Stimulated activated naive CD8-positive, alpha-beta T cell treated with anti-CD3 and anti-CD28 coated beads, Interleukin-15, amount 100 ng/mL, for 72 hours (primary cell): ENCODE measurements at regions not wholly inside any gene's neighbourhood (a gene's known extent, or its start where the extent isn't known, plus 50 kb on each side); places are given as distances from the start of the nearest gene placed in this dataset.

ENCODE experiments used
- ATAC-seq: fragments of 150-1000 bp; cut with Tn5 transposase; 2 replicates; pipeline ENCODE4 v1.10.0; 2021; ENCODE audit warnings: mild to moderate bottlenecking, moderate library complexity
- DNase-seq, 2 donors: peaks; one replicate each; pipeline ENCODE4 v3.0.0; 2021 to 2022
- H3K27ac Mint-ChIP-seq, 2 donors: one replicate each; pipeline ENCODE4 v1.8.0; 2022; ENCODE audit warnings: mild to moderate bottlenecking in 2 of 2, mixed read lengths in 2 of 2, moderate library complexity in 2 of 2
- H3K27me3 Mint-ChIP-seq: one replicate; pipeline ENCODE4 v1.8.0; 2022; ENCODE audit warnings: mixed read lengths
- H3K4me1 Mint-ChIP-seq: one replicate; pipeline ENCODE4 v1.8.0; 2022; ENCODE audit warnings: mild to moderate bottlenecking, mixed read lengths
- H3K4me3 Mint-ChIP-seq, 2 donors: one replicate each; pipeline ENCODE4 v1.8.0; 2022; ENCODE audit warnings: mild to moderate bottlenecking in 2 of 2, mixed read lengths in 2 of 2, moderate library complexity in 1 of 2
- H3K9me3 Mint-ChIP-seq, 2 donors: one replicate each; pipeline ENCODE4 v1.8.0; 2022; ENCODE audit warnings: mixed read lengths in 2 of 2

GRCh38 chr2:144310484-144310883, 209.4 kb downstream of the ZEB2 start:
- H3K4me1 Mint-ChIP-seq: peaks cover 34% of the 10 kb centered on the region
- no peak for ATAC-seq
- peaks cover 33 to 38% of the 10 kb centered on the region in 2 donors for H3K9me3 Mint-ChIP-seq
- DNase-seq: no peak
- no peak overlapping the region for H3K4me3 Mint-ChIP-seq
- H3K27ac Mint-ChIP-seq: no peak overlapping the region
- H3K27me3 Mint-ChIP-seq: no peaks in the 10 kb centered on the region

- ATAC-seq: no peak
- peaks cover 50% of the 10 kb centered on the region for H3K4me1 Mint-ChIP-seq
- no peak for DNase-seq
- H3K4me3 Mint-ChIP-seq: no peak overlapping the region
- H3K27me3 Mint-ChIP-seq: no peaks in the 10 kb centered on the region
- H3K27ac Mint-ChIP-seq: no peak overlapping the region
- H3K9me3 Mint-ChIP-seq: peaks cover 25 to 26% of the 10 kb centered on the region in 2 donors
Measured at GRCh38 chr2:144307711-144308110, 212.2 kb downstream of the ZEB2 start.

- no peaks in the 10 kb centered on the region for H3K9me3 Mint-ChIP-seq
- H3K27me3 Mint-ChIP-seq: no peaks in the 10 kb centered on the region
- ATAC-seq (no peak), DNase-seq (no peak)
- H3K4me3 Mint-ChIP-seq: no peak overlapping the region
- H3K4me1 Mint-ChIP-seq: peaks cover 30% of the 10 kb centered on the region
- no peak overlapping the region for H3K27ac Mint-ChIP-seq
Measured at GRCh38 chr2:144304202-144304601, 215.7 kb downstream of the ZEB2 start.

DNA sequence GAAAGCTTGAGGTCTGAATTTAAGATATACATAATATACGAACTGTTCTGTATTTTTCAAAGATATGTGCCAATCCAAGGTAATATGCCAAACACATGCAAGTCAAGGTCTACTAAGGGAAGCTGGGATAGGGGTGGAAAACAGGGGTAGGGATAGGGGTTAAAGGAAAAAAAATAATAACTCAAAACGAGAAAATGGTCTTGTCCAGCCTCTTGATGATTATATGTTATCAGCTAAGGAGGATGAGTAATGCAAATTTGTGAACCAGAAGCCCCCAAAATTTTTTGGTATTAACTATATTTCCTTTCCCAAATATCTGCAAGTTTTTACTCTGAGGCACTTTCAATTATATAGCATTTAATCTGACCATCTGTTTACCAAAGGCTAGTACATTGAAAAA, 219.3 kb downstream of the ZEB2 start:
- no peak for DNase-seq
- H3K4me1 Mint-ChIP-seq: peaks cover 23% of the 10 kb centered on the region
- no peaks in the 10 kb centered on the region for H3K9me3 Mint-ChIP-seq
- no peaks in the 10 kb centered on the region for H3K27me3 Mint-ChIP-seq
- H3K4me3 Mint-ChIP-seq: no peak overlapping the region
- ATAC-seq: no peak
- H3K27ac Mint-ChIP-seq: no peak overlapping the region

DNA sequence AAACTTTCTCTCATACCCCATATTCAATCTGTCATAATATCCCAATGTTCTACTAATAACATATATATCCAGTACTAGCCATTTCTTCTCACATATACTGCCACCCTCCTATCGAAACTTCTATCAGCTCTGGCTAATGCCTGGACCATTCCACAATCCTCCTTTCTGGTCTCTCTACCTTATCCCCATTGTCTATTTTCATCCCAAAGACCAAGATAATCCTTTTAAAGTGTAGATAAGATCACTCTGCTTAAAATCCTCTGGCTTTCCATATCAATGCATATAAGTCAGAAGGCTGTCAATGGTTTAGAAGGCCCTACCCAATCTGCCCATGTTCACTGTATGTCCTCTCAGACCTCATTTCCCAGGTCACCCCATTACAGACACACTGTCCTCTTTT, 229.6 kb downstream of the ZEB2 start:
- no peak for ATAC-seq
- H3K27ac Mint-ChIP-seq: no peak overlapping the region
- peaks cover 6% of the 10 kb centered on the region for H3K4me1 Mint-ChIP-seq
- H3K27me3 Mint-ChIP-seq: no peaks in the 10 kb centered on the region
- DNase-seq: no peak
- peaks cover 6 to 21% of the 10 kb centered on the region in 2 donors for H3K9me3 Mint-ChIP-seq
- H3K4me3 Mint-ChIP-seq: no peak overlapping the region

DNA sequence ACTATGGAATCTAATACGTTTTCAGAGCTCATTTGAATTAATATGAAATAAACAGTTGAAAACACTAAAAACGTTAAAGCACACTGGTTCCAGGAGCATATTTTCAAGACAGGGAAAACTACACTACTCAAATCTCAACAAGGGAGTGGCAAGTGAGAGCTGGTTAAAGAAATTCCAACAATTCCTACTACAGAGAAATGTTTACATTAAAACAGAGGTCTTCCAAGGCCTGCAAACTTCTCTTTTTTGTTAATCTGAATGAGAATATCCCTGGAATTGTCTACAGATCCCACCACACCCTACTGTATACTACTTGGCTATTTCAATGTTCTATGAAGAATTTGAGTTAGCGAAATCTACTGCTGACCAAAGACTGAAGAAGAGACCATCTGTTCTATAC, 231.5 kb downstream of the ZEB2 start:
- DNase-seq: no peak
- H3K9me3 Mint-ChIP-seq: peaks cover 6 to 21% of the 10 kb centered on the region in 2 donors
- no peaks in the 10 kb centered on the region for H3K27me3 Mint-ChIP-seq
- H3K27ac Mint-ChIP-seq: peak overlapping the region in 1 of 2 donors; percentile 83
- no peak for ATAC-seq
- H3K4me3 Mint-ChIP-seq: no peak overlapping the region
- peaks cover 6% of the 10 kb centered on the region for H3K4me1 Mint-ChIP-seq

GRCh38 chr2:144285324-144285723, 234.6 kb downstream of the ZEB2 start:
- no peak overlapping the region for H3K4me3 Mint-ChIP-seq
- H3K27me3 Mint-ChIP-seq: no peaks in the 10 kb centered on the region
- peaks cover 5 to 6% of the 10 kb centered on the region in 2 donors for H3K9me3 Mint-ChIP-seq
- DNase-seq (no peak), ATAC-seq (no peak)
- peaks cover 11% of the 10 kb centered on the region for H3K4me1 Mint-ChIP-seq
- H3K27ac Mint-ChIP-seq: peak overlapping the region in 1 of 2 donors; percentile 52

GRCh38 chr2:144281476-144281875, 238.4 kb downstream of the ZEB2 start:
- DNase-seq (no peak), ATAC-seq (no peak)
- peaks cover 37% of the 10 kb centered on the region for H3K4me1 Mint-ChIP-seq
- H3K27ac Mint-ChIP-seq: no peak overlapping the region
- no peaks in the 10 kb centered on the region for H3K9me3 Mint-ChIP-seq
- no peaks in the 10 kb centered on the region for H3K27me3 Mint-ChIP-seq
- no peak overlapping the region for H3K4me3 Mint-ChIP-seq

DNA sequence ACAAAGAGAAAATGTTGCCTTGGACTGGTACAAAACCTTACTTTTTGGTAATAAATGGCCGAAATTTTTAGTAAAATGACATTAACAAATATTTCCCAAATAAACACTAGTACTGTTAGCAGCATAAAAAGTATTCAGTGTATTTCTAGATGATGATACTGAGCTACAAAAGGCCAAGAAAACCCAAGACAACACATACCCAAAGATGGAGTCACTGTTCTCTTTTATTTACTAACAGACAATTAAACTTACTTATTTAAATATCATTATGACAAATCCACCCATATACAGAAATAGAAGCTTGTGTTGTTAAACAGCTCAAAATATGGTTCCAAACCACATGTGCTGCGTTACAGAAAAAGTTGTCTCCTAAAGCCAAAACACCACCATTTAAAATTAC, 239.9 kb downstream of the ZEB2 start:
- Mint-ChIP-seq H3K27me3 (no peaks in the 10 kb centered on the region), H3K4me3 (no peak overlapping the region), H3K9me3 (no peaks in the 10 kb centered on the region), H3K27ac (no peak overlapping the region), H3K4me1 (peaks cover 31% of the 10 kb centered on the region)
- ATAC-seq (no peak), DNase-seq (no peak)

DNA sequence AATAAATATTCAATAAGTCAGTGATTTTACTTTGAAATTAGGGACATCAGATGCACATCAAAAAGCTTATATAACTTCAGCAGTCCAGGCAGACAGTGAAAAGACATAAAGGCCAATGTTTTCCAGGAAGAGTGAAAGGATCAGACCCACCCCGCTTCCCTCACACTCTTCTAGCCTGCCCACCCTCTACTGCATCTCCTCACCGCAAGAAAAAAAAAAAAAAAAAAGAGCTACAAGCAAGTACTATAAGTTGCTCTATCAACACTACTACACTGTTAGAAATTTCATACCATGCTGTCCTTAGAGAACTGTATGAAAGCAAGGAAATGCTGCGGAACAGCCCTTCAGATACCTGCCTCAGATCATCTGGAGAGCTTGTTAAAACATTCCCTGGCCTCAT, 240.8 kb downstream of the ZEB2 start:
- no peak overlapping the region for H3K27ac Mint-ChIP-seq
- H3K9me3 Mint-ChIP-seq: no peaks in the 10 kb centered on the region
- no peaks in the 10 kb centered on the region for H3K27me3 Mint-ChIP-seq
- ATAC-seq (no peak), DNase-seq (no peak)
- no peak overlapping the region for H3K4me3 Mint-ChIP-seq
- peaks cover 31% of the 10 kb centered on the region for H3K4me1 Mint-ChIP-seq

GRCh38 chr2:144277622-144278354, 242.1 kb downstream of the ZEB2 start:
- no peak overlapping the region for H3K4me3 Mint-ChIP-seq
- peaks cover 31% of the 10 kb centered on the region for H3K4me1 Mint-ChIP-seq
- ATAC-seq (no peak), DNase-seq (no peak)
- no peaks in the 10 kb centered on the region for H3K9me3 Mint-ChIP-seq
- H3K27me3 Mint-ChIP-seq: no peaks in the 10 kb centered on the region
- no peak overlapping the region for H3K27ac Mint-ChIP-seq

DNA sequence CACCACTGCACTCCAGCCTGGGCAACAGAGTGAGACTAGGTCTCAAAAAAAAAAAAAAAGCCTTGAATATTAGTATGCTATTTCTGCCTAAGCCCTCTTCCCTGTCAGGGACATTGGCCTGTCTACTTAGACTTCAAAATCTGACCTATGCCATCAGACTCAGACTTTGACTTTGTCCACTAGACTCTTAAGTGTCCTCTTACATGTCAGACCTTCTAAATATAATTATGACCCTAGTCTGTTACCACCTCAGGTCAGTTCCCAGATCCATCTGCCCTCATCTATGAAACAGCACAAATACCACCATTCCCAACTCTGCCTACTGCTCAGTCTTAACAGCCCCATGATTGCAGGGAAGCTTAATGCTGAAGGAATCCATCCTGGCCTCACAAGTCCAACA, 244.6 kb downstream of the ZEB2 start:
- Mint-ChIP-seq H3K27ac (no peak overlapping the region), H3K9me3 (no peaks in the 10 kb centered on the region), H3K4me1 (peaks cover 39% of the 10 kb centered on the region), H3K4me3 (no peak overlapping the region), H3K27me3 (no peaks in the 10 kb centered on the region)
- DNase-seq: no peak
- ATAC-seq: no peak

- Mint-ChIP-seq H3K9me3 (no peaks in the 10 kb centered on the region), H3K27me3 (no peaks in the 10 kb centered on the region), H3K4me1 (peaks cover 29% of the 10 kb centered on the region), H3K4me3 (no peak overlapping the region), H3K27ac (no peak overlapping the region)
- DNase-seq: no peak
- ATAC-seq: no peak
Measured at GRCh38 chr2:144274131-144274530, 245.8 kb downstream of the ZEB2 start.

- H3K9me3 Mint-ChIP-seq: no peaks in the 10 kb centered on the region
- no peaks in the 10 kb centered on the region for H3K27me3 Mint-ChIP-seq
- no peak overlapping the region for H3K4me3 Mint-ChIP-seq
- no peak overlapping the region for H3K27ac Mint-ChIP-seq
- H3K4me1 Mint-ChIP-seq: peaks cover 37% of the 10 kb centered on the region
- DNase-seq: no peak
- no peak for ATAC-seq
Measured at GRCh38 chr2:144270951-144271350, 249.0 kb downstream of the ZEB2 start.

- Mint-ChIP-seq H3K4me3 (no peak overlapping the region), H3K4me1 (peaks cover 61% of the 10 kb centered on the region), H3K27me3 (no peaks in the 10 kb centered on the region), H3K9me3 (no peaks in the 10 kb centered on the region), H3K27ac (peak overlapping the region in 1 of 2 donors; percentile 35)
- DNase-seq (no peak), ATAC-seq (no peak)
Measured at GRCh38 chr2:144268036-144268678, 251.8 kb downstream of the ZEB2 start.

DNA sequence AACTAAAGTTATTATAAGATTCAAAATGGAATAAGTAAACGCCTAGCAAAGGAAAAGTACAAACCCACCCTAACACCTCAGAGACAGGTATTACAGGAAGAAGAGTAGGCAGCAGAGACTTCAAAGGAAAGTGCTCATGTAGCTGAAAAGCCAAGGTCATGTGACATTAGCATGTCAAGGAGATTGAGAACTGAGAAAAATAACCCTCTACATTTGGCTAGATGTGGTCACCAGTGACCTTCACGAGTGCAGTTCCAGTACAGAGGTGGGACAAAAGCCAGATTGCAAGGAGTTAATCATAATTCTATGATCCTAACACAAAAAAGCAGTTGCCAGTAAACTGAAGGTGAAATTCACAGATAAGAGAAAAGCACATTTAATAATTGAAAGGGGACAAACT, 252.7 kb downstream of the ZEB2 start:
- peak overlapping the region; percentile 60 to 79 for H3K4me3 Mint-ChIP-seq
- ATAC-seq (peak; percentile 94), DNase-seq (peak; percentile 33 to 39)
- H3K4me1 Mint-ChIP-seq: peaks cover 57% of the 10 kb centered on the region
- no peaks in the 10 kb centered on the region for H3K9me3 Mint-ChIP-seq
- H3K27ac Mint-ChIP-seq: peak overlapping the region; percentile 95
- no peaks in the 10 kb centered on the region for H3K27me3 Mint-ChIP-seq
